WI38 (cell line): ENCODE measurements at regions not wholly inside any gene's neighbourhood (a gene's known extent, or its start where the extent isn't known, plus 50 kb on each side); places are given as distances from the start of the nearest gene placed in this dataset.

Experiments
- H3K4me3 ChIP-seq: 2 replicates; pipeline ENCODE4 v1.5.1; 2011; ENCODE audit warnings: low read depth, mild to moderate bottlenecking, control low read depth, low read length
- TF ChIP-seq, protein P1 (sequence below): IDR thresholded peaks from 2 replicates; pipeline ENCODE4 v1.5.1; 2012; ENCODE audit warnings: low read depth, mild to moderate bottlenecking, control low read depth, low read length

DNA sequence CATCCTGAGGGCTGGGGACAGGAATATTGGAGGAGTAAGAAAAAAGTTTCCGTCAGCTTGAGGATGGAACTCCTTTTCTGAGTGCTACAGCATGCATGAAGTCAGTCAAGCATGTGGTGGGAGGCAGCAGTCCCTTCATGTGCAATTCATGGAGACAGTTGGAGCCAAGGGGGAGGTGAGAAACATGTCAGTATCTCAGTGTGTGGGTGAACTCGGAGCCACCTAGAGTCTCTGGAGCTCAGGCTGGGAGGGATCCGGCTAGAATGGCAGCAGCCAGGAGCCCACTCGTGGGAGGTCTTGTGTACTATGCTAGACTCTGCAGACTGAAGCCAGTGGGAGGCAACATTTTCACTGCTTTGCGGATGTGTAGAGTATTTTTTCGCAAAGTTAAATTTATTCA is 60.3 kb downstream of the AVPR1A start:
- TF ChIP-seq, protein P1, sequence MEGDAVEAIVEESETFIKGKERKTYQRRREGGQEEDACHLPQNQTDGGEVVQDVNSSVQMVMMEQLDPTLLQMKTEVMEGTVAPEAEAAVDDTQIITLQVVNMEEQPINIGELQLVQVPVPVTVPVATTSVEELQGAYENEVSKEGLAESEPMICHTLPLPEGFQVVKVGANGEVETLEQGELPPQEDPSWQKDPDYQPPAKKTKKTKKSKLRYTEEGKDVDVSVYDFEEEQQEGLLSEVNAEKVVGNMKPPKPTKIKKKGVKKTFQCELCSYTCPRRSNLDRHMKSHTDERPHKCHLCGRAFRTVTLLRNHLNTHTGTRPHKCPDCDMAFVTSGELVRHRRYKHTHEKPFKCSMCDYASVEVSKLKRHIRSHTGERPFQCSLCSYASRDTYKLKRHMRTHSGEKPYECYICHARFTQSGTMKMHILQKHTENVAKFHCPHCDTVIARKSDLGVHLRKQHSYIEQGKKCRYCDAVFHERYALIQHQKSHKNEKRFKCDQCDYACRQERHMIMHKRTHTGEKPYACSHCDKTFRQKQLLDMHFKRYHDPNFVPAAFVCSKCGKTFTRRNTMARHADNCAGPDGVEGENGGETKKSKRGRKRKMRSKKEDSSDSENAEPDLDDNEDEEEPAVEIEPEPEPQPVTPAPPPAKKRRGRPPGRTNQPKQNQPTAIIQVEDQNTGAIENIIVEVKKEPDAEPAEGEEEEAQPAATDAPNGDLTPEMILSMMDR: no peak
- no peak overlapping the region for H3K4me3 ChIP-seq

DNA sequence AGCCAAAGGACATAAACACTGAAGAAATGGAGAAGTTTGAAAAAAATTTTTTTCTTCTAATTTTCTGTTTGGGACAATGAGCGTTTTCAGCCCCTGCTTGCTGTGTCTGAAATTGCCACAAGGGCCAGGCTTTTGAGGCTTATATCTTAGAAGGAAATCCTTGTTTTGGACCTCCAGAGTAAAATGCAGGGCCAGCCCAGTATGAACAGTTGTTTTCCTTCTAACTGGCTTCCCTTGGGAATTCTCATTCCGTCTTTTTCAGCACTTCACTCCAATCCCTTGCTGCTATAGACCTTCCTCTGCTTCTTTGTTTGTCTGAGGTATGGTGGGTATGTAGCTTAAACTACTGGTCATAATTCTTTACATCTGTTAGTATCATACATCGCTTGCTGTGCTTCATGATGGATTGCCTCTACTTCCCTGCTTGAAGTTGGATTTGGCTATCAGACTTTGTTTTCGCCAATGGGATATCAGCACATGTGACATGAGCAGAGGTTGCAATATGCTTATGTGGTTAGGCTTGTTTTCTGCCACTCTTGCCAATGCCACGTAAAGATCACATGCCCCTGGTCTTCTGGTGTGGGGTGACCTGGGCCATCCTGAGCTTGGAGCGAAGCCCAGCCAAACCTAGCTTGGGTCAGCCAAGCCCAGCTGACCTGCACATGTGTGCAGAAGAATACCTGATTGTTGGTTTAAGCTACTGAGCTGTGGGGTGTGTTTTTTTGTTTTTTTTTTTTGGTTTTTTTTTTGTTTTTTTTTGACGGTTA is 64.7 kb downstream of the AVPR1A start:
- H3K4me3 ChIP-seq: no peak overlapping the region
- TF ChIP-seq, protein P1: no peak

DNA sequence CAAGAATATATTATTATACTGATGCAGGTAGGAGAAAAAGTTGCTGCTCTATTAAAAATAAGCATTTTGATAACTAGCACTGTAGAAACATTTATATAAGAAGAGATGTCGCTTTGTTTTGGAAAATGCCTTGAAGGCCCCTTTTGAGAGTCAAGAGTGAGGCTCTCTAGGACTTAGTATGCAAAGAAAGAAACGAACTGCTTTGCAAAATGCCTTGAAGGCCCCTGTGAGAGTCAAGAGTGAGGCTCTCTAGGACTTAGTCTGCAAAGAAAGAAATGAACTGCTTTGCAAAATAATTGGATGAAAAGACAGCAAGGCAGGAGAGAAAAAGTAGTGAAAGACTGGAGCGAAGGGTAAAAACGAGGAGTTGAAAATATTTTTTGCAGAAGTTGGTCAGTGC is 65.9 kb downstream of the AVPR1A start:
- H3K4me3 ChIP-seq: no peak overlapping the region
- TF ChIP-seq, protein P1: no peak

DNA sequence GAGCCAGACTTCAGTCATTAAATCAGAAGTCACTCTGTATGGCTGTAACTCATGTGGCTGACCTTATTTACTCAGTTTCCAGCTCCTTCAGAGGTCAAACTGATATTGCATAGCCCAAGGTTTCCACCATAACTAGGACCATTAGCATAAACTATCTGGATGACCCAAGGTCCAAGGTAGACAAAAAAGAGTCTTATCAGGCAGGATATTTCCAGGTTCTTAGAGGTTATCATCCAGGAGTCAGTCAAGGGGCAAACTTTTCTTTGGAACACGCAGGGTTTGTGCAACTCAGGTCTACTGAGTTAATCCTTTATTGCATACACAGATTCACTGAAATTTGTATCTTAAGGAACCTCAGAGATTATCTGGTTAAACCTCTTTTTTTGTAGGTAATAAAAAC is 66.5 kb downstream of the AVPR1A start:
- TF ChIP-seq, protein P1: no peak
- no peak overlapping the region for H3K4me3 ChIP-seq

DNA sequence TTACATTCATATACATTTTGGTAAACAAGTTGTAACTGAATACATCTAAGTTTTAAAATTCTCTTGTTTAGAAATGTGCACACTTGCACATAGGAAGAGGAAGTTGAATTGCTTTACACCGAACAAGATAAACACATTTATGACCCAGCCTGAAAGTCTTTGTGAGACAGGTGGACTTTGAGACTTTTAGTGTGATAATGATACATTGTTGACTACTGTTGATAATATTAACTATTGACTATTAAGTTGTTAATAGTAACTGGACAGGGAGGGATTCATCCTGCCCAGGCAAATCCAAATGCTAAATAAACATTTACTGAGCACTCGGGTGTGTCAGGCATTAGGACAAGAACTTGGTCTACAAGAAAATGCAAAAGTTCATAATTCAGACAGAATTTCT is 68.0 kb downstream of the AVPR1A start:
- TF ChIP-seq, protein P1: no peak
- no peak overlapping the region for H3K4me3 ChIP-seq

DNA sequence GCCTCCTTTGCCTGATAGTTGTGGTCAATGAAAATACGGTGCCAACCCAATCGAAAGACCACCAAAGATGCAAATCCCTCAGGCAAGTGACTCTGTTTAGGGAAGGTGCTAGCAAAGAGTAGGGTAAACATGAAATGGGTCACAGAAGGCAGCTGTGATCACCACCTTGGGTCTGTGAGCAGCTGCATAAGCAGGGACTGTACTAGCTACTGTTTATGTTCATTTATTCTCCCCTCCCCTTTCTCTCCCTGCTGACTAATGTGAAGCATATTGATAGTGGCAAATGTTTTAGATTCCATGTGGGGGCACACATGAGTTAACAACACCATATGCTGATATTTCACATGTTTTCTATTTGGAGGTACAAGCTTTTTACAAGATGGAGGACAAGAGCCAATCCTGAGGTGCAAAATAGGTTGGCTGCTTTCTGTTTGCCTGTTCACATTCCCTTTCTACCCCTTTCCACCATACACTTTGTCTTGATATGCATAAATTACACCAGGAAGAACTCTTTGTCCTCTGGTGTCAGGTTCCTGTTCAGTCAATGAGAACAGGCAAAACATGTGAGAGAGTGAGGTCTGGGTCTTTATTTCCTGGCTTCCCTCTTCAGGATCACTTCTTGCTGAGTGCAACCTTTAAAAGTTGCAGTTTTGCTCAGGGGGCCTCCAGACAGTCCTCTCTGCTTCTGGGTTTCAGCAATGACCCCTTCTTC is 71.1 kb downstream of the AVPR1A start:
- TF ChIP-seq, protein P1: no peak
- H3K4me3 ChIP-seq: no peak overlapping the region

DNA sequence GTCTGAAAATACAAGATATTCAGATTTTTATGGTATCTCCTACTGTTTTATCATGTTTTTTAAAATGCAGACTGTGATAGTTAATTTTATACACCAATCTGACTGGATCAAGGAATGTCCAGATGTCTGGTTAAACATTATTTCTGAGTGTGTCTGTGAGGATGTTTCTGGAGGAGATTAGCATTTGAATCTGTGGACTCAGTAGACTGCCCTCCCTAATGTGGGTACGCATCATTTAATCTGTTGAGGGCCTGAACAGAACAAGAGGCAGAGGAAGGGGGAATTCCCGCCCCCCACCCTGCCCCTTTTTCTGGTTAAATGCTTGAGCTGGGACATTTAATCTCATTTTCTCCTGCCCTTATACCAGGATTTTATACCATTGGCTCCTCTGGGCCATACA is 72.1 kb downstream of the AVPR1A start:
- TF ChIP-seq, protein P1: no peak
- no peak overlapping the region for H3K4me3 ChIP-seq
